Breast epithelium (tissue), 3 donors: ENCODE measurements at regions not wholly inside any gene's neighbourhood (a gene's known extent, or its start where the extent isn't known, plus 50 kb on each side); places are given as distances from the start of the nearest gene placed in this dataset.

Experiments used
- CTCF ChIP-seq, 3 donors: fragments of 450-650 bp; IDR thresholded peaks; one replicate each; pipeline ENCODE4 v1.5.1; 2016 to 2017; ENCODE audit warnings: antibody characterized with exemption in 3 of 3, mild to moderate bottlenecking in 3 of 3, moderate library complexity in 3 of 3
- POLR2A ChIP-seq: fragments of 450-650 bp; IDR thresholded peaks from one replicate; pipeline ENCODE4 v1.6.1; 2016; ENCODE audit warnings: antibody characterized with exemption, mild to moderate bottlenecking, moderate library complexity

- TF ChIP-seq POLR2A (no peak), CTCF (IDR thresholded peaks at IDR 0.05) (no peak)
Observed at GRCh38 chr16:64880006-64880405, 241.9 kb downstream of the CDH11 start.
